Lower lobe of right lung (tissue), 2 donors: ENCODE measurements at regions not wholly inside any gene's neighbourhood (a gene's known extent, or its start where the extent isn't known, plus 50 kb on each side); places are given as distances from the start of the nearest gene placed in this dataset.

Experiments
- ATAC-seq, 2 donors: fragments of 200-7000 bp; cut with Tn5 transposase; one replicate each; pipeline ENCODE4 v1.9.1; 2020 to 2022; ENCODE audit warnings: mild to moderate bottlenecking in 2 of 2, moderate library complexity in 2 of 2
- DNase-seq: peaks from one replicate; pipeline ENCODE4 v3.0.0-alpha.2; 2020
- H3K27ac ChIP-seq: fragments of 200-600 bp; one replicate; pipeline ENCODE4 v1.8.0; 2022
- H3K27me3 ChIP-seq: fragments of 200-600 bp; one replicate; pipeline ENCODE4 v1.8.0; 2022; ENCODE audit warnings: low read depth
- H3K36me3 ChIP-seq: fragments of 200-600 bp; one replicate; pipeline ENCODE4 v1.8.0; 2022; ENCODE audit warnings: mild to moderate bottlenecking
- H3K4me1 ChIP-seq: fragments of 200-600 bp; one replicate; pipeline ENCODE4 v1.8.0; 2022
- H3K4me3 ChIP-seq: fragments of 200-600 bp; one replicate; pipeline ENCODE4 v1.8.0; 2022; ENCODE audit warnings: mild to moderate bottlenecking
- H3K9me3 ChIP-seq: fragments of 200-600 bp; one replicate; pipeline ENCODE4 v1.8.0; 2022
- CTCF ChIP-seq: fragments of 200-600 bp; IDR thresholded peaks from one replicate; pipeline ENCODE4 v1.8.0; 2022; ENCODE audit warnings: antibody characterized with exemption, mild to moderate bottlenecking
- intact Hi-C: fragments of 100-400 bp; cut with DNase I; formaldehyde crosslinking; loops from one replicate; pipeline ENCODE4 v1.11.0; 2022
- donor health status: DM: no; HTN: yes; CAD: no; lungs with severe emphysema.

GRCh38 chr7:3149231-3149995 is 105.7 kb upstream of the CARD11 start:
- intact Hi-C loops: no loop called here

GRCh38 chr7:3150027-3150426 is 106.4 kb upstream of the CARD11 start:
- no peak for DNase-seq
- no peaks in the 10 kb centered on the region for H3K4me1 ChIP-seq
- H3K27ac ChIP-seq: no peak overlapping the region
- H3K27me3 ChIP-seq: peaks cover 7% of the 10 kb centered on the region
- intact Hi-C loops: no loop called here
- ATAC-seq: no peak
- no peaks in the 10 kb centered on the region for H3K36me3 ChIP-seq
- TF ChIP-seq CTCF: no peak
- H3K4me3 ChIP-seq: no peak overlapping the region
- no peaks in the 10 kb centered on the region for H3K9me3 ChIP-seq

More at GRCh38 chr7:3149231-3149995, 105.7 kb upstream of the CARD11 start:
- DNase-seq (no peak), ATAC-seq (no peak)
- Histone ChIP-seq H3K36me3 (no peaks in the 10 kb centered on the region), H3K9me3 (no peaks in the 10 kb centered on the region), H3K27me3 (peaks cover 7% of the 10 kb centered on the region), H3K27ac (no peak overlapping the region), H3K4me1 (no peaks in the 10 kb centered on the region), H3K4me3 (no peak overlapping the region)
- TF ChIP-seq CTCF: no peak

GRCh38 chr7:3151784-3152183 is 108.1 kb upstream of the CARD11 start:
- H3K27ac ChIP-seq: no peak overlapping the region
- H3K4me3 ChIP-seq: no peak overlapping the region
- ATAC-seq (no peak), DNase-seq (no peak)
- intact Hi-C loops: no loop called here
- no peaks in the 10 kb centered on the region for H3K4me1 ChIP-seq
- TF ChIP-seq CTCF: no peak
- peaks cover 7% of the 10 kb centered on the region for H3K27me3 ChIP-seq
- H3K9me3 ChIP-seq: no peaks in the 10 kb centered on the region
- H3K36me3 ChIP-seq: no peaks in the 10 kb centered on the region

- ATAC-seq (no peak), DNase-seq (no peak)
- Histone ChIP-seq H3K9me3 (no peaks in the 10 kb centered on the region), H3K27ac (no peak overlapping the region), H3K4me3 (no peak overlapping the region), H3K27me3 (peaks cover 4% of the 10 kb centered on the region), H3K36me3 (no peaks in the 10 kb centered on the region), H3K4me1 (no peaks in the 10 kb centered on the region)
- intact Hi-C loops: no loop called here
- no peak for TF ChIP-seq CTCF
Observed at GRCh38 chr7:3152714-3153113, 109.0 kb upstream of the CARD11 start.

GRCh38 chr7:3153118-3153517 is 109.5 kb upstream of the CARD11 start:
- DNase-seq: no peak
- ATAC-seq: no peak

More at GRCh38 chr7:3153118-3153517, 109.5 kb upstream of the CARD11 start:
- no peak for TF ChIP-seq CTCF
- intact Hi-C loops: no loop called here
- H3K4me1 ChIP-seq: no peaks in the 10 kb centered on the region
- no peaks in the 10 kb centered on the region for H3K36me3 ChIP-seq
- H3K27me3 ChIP-seq: peaks cover 4% of the 10 kb centered on the region
- H3K27ac ChIP-seq: no peak overlapping the region
- no peak overlapping the region for H3K4me3 ChIP-seq
- H3K9me3 ChIP-seq: no peaks in the 10 kb centered on the region
